ENCODE measurements at regions not wholly inside any gene's neighbourhood (a gene's known extent, or its start where the extent isn't known, plus 50 kb on each side); places are given as distances from the start of the nearest gene placed in this dataset.

DNA sequence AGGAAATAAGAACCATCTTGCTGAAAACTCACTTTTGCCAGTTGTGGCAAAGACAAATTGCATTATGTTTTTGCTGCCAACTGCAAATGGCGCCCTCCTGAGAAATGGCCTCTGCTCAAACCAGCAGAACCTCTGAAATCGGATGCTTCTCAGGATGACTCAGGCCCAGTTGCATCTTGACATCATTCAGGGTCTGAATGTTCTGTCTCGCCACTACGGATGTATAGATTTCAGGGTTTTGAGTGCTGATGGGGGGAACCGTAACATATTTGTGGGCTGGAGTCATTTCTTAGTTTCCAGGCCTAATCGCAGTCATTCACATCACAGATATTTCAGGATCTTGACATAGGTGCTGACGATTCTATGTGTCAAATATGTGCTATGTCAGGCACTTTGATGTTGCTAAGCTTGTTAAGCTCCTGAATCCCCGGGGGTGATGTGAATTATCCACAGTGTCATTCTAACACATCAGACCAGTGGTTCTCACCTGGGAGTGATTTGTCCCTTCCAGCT, 207.1 kb downstream of the NFATC2 start:
- FAIRE-seq: peak; percentile 55
- H3K27ac ChIP-seq (ENCODE audit: control insufficient read depth, insufficient read depth, low read length): peak overlapping the region; percentile 77
- no peaks in the 10 kb centered on the region for H4K20me1 ChIP-seq (ENCODE audit: control insufficient read depth, extremely low read depth, insufficient read depth, low read length)
- no peaks in the 10 kb centered on the region for H3K27me3 ChIP-seq (ENCODE audit: control insufficient read depth, extremely low read depth, insufficient read depth, low read length)
- H3K9me1 ChIP-seq (ENCODE audit: control insufficient read depth, extremely low read depth, insufficient read depth, low read length): no peaks in the 10 kb centered on the region
- H3K4me3 ChIP-seq (ENCODE audit: control insufficient read depth in 2 of 3, extremely low read depth in 1 of 3, insufficient read depth in 2 of 3, low read depth in 1 of 3, low read length in 3 of 3): no peak overlapping the region
- H3K9me3 ChIP-seq (ENCODE audit: control insufficient read depth, low read depth, low read length): no peaks in the 10 kb centered on the region
- peaks cover 25% of the 10 kb centered on the region for H3K4me1 ChIP-seq (ENCODE audit: control insufficient read depth, extremely low read depth, insufficient read depth, low read length)
- no peak overlapping the region for H2AFZ ChIP-seq (ENCODE audit: control insufficient read depth, low read length)
- no peaks in the 10 kb centered on the region for H3K36me3 ChIP-seq (ENCODE audit: control insufficient read depth in 2 of 2, extremely low read depth in 1 of 2, insufficient read depth in 2 of 2, low read length in 2 of 2)
- no peaks in the 10 kb centered on the region for H3K79me2 ChIP-seq (ENCODE audit: control insufficient read depth, insufficient read depth, low read length)
- peak; percentile 78 for DNase-seq (ENCODE audit: low read depth, low spot score)
- peak overlapping the region; percentile 15 for H3K9ac ChIP-seq (ENCODE audit: control insufficient read depth, extremely low read depth, insufficient read depth, low read length)
- dilution Hi-C loops (cut with MboI; ENCODE audit: extremely low pct_ligation_motif_present, low sequenced_read_pairs): no loop called here
- TF ChIP-seq, protein P1, sequence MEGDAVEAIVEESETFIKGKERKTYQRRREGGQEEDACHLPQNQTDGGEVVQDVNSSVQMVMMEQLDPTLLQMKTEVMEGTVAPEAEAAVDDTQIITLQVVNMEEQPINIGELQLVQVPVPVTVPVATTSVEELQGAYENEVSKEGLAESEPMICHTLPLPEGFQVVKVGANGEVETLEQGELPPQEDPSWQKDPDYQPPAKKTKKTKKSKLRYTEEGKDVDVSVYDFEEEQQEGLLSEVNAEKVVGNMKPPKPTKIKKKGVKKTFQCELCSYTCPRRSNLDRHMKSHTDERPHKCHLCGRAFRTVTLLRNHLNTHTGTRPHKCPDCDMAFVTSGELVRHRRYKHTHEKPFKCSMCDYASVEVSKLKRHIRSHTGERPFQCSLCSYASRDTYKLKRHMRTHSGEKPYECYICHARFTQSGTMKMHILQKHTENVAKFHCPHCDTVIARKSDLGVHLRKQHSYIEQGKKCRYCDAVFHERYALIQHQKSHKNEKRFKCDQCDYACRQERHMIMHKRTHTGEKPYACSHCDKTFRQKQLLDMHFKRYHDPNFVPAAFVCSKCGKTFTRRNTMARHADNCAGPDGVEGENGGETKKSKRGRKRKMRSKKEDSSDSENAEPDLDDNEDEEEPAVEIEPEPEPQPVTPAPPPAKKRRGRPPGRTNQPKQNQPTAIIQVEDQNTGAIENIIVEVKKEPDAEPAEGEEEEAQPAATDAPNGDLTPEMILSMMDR (optimal IDR thresholded peaks at IDR 0.05 in 1 of 3, IDR thresholded peaks at IDR 0.05 in 1 of 3, conservative IDR thresholded peaks at IDR 0.05 in 1 of 3; ENCODE audit: extremely low read depth in 1 of 3, insufficient read depth in 2 of 3, low read length in 3 of 3): peak in 2 of 3 experiments; percentile 4 to 31
- TF ChIP-seq EZH2 (IDR thresholded peaks at IDR 0.05; ENCODE audit: low read length): no peak
- no peak overlapping the region for H3K4me2 ChIP-seq (ENCODE audit: control insufficient read depth, extremely low read depth, insufficient read depth, low read depth, low read length)

DNA sequence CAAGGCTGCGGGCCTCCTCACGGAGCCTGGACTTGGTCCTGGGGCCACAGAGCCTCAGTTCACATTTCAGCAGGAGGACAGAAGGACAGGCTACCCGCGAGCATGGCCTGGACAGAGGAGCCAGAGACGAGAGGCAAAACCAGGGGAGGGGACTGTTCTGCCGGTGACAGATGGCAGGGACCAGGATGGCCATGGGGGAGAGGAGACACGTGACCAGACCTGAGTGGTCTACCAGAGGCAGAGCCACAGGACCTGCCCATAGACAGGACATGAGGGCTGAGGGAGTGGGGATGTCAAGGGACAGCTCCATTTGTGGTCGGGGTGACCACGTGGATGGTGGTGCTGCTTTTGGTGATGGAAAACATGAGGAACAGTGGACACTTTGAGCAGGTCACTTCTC, 207.9 kb downstream of the NFATC2 start:
- TF ChIP-seq, protein P1 (optimal IDR thresholded peaks at IDR 0.05 in 1 of 3, IDR thresholded peaks at IDR 0.05 in 1 of 3, conservative IDR thresholded peaks at IDR 0.05 in 1 of 3; ENCODE audit: extremely low read depth in 1 of 3, insufficient read depth in 2 of 3, low read length in 3 of 3): no peak
- no peak for TF ChIP-seq EZH2 (IDR thresholded peaks at IDR 0.05; ENCODE audit: low read length)
- Histone ChIP-seq H3K27ac (ENCODE audit: control insufficient read depth, insufficient read depth, low read length) (peak overlapping the region; percentile 15), H4K20me1 (ENCODE audit: control insufficient read depth, extremely low read depth, insufficient read depth, low read length) (no peaks in the 10 kb centered on the region), H3K9me1 (ENCODE audit: control insufficient read depth, extremely low read depth, insufficient read depth, low read length) (no peaks in the 10 kb centered on the region), H3K4me1 (ENCODE audit: control insufficient read depth, extremely low read depth, insufficient read depth, low read length) (peaks cover 25% of the 10 kb centered on the region), H2AFZ (ENCODE audit: control insufficient read depth, low read length) (no peak overlapping the region), H3K4me2 (ENCODE audit: control insufficient read depth, extremely low read depth, insufficient read depth, low read depth, low read length) (no peak overlapping the region), H3K36me3 (ENCODE audit: control insufficient read depth in 2 of 2, extremely low read depth in 1 of 2, insufficient read depth in 2 of 2, low read length in 2 of 2) (no peaks in the 10 kb centered on the region), H3K4me3 (ENCODE audit: control insufficient read depth in 2 of 3, extremely low read depth in 1 of 3, insufficient read depth in 2 of 3, low read depth in 1 of 3, low read length in 3 of 3) (no peak overlapping the region), H3K9me3 (ENCODE audit: control insufficient read depth, low read depth, low read length) (no peaks in the 10 kb centered on the region), H3K79me2 (ENCODE audit: control insufficient read depth, insufficient read depth, low read length) (no peaks in the 10 kb centered on the region), H3K27me3 (ENCODE audit: control insufficient read depth, extremely low read depth, insufficient read depth, low read length) (no peaks in the 10 kb centered on the region), H3K9ac (ENCODE audit: control insufficient read depth, extremely low read depth, insufficient read depth, low read length) (no peak overlapping the region)
- DNase-seq (ENCODE audit: low read depth, low spot score) (no peak), FAIRE-seq (no peak)
- dilution Hi-C loops (cut with MboI; ENCODE audit: extremely low pct_ligation_motif_present, low sequenced_read_pairs): no loop called here
